ENCODE measurements at regions not wholly inside any gene's neighbourhood (a gene's known extent, or its start where the extent isn't known, plus 50 kb on each side); places are given as distances from the start of the nearest gene placed in this dataset.

DNA sequence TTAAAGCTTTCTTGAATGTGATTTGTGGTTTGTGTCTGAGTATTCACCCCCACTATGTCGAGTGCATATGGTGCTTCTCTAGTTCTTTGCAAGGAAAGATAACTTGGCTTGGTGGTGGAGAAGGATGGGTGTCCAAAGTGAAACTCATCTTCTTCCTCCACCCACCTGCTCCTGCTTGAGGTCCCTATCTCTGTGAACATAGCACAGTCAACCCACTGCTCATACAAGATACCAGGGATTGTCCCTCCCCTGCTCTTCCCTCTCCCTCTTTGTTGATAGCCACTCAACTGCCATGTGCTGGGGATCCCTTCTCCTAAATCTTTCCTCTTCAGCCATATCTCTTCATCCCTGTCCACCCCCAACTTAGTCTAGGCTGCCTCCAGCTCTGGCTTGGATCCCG lies 176.5 kb downstream of the ASCL4 start:
- BruUV-seq (replicated peaks) = no TSS peak
- Histone ChIP-seq H3K27me3 (ENCODE audit: control insufficient read depth, insufficient read depth, low read length) (no peaks in the 10 kb centered on the region), H3K4me3 (ENCODE audit: insufficient read depth, low read depth, low read length) (no peak overlapping the region), H4K5ac (ENCODE audit: low read depth, low read length) (no peak overlapping the region), H3K36me3 (ENCODE audit: control insufficient read depth, insufficient read depth, low read length) (no peaks in the 10 kb centered on the region), H4K91ac (ENCODE audit: insufficient read depth, low read depth, low read length) (no peak overlapping the region), H3K56ac (ENCODE audit: extremely low read depth, insufficient read depth, low read length) (no peak overlapping the region), H3K14ac (replicated peaks; ENCODE audit: low read depth, low read length) (no peak overlapping the region), H3K9ac (ENCODE audit: low read depth, low read length) (no peak overlapping the region), H4K20me1 (ENCODE audit: insufficient read depth, low read length) (no peaks in the 10 kb centered on the region), H2AK9ac (replicated peaks; ENCODE audit: low read depth, low read length, poor library complexity) (no peak overlapping the region), H3K9me3 (ENCODE audit: control insufficient read depth, insufficient read depth, low read length) (peaks cover 4% of the 10 kb centered on the region; the same call in 1 of the 2 replicates), H3K4ac (ENCODE audit: low read depth, low read length) (no peak overlapping the region), H3K79me1 (ENCODE audit: low read depth in 1 of 2, low read length in 2 of 2) (no peaks in the 10 kb centered on the region), H3K23ac (ENCODE audit: low read depth, low read length) (no peak overlapping the region), H2BK5ac (ENCODE audit: low read depth, low read length, poor library complexity, severe bottlenecking) (no peak overlapping the region), H3K18ac (ENCODE audit: low read depth, low read length) (no peak overlapping the region), H3K9me1 (ENCODE audit: insufficient read depth, low read length) (no peaks in the 10 kb centered on the region), H4K8ac (ENCODE audit: low read depth in 2 of 2, low read length in 2 of 2) (no peak overlapping the region), H3K4me2 (ENCODE audit: low read depth, low read length) (no peak overlapping the region), H3K27ac (ENCODE audit: insufficient read depth, low read length) (no peak overlapping the region), H2BK120ac (ENCODE audit: low read depth, low read length) (no peak overlapping the region), H2AK5ac (ENCODE audit: low read depth, low read length) (no peak overlapping the region), H2BK20ac (ENCODE audit: low read depth, low read length) (no peak overlapping the region), H3K4me1 (ENCODE audit: control insufficient read depth, insufficient read depth, low read length) (no peaks in the 10 kb centered on the region), H2BK15ac (ENCODE audit: low read depth, low read length) (no peak overlapping the region), H2AFZ (replicated peaks; ENCODE audit: low read length, poor library complexity) (no peak overlapping the region)
- POLR2A ChIA-PET (ENCODE audit: unreplicated experiment) = no interaction called here
- no peak for ATAC-seq (ENCODE audit: low read depth)
- intact Hi-C loops (cut with micrococcal nuclease) = no loop called here
- CTCF ChIA-PET = no interaction called here
- in situ Hi-C loops (cut with MboI; ENCODE audit: low sequenced_read_pairs) = no loop called here
- 57% methylated on average over 1 of the region's 2 CpGs; no CpG with 5 or more reads in 1 of the 2 experiments for WGBS, 2 experiments (ENCODE audit: extremely low coverage in 2 of 2, insufficient read length in 1 of 2)
- no peak for DNase-seq
- dilution Hi-C loops (cut with HindIII; ENCODE audit: low sequenced_read_pairs, unreplicated experiment) = no loop called here
- TF ChIP-seq RAD21 (IDR thresholded peaks at IDR 0.05; ENCODE audit: low read length) = no peak
- no peak for TF ChIP-seq USF2 (IDR thresholded peaks at IDR 0.05; ENCODE audit: low read depth, low read length)
- no peak for TF ChIP-seq POLR2A (IDR thresholded peaks at IDR 0.05; ENCODE audit: low read depth, low read length)
- no peak for TF ChIP-seq BHLHE40 (IDR thresholded peaks at IDR 0.05; ENCODE audit: low read depth, low read length)
- no peak for TF ChIP-seq CHD1 (IDR thresholded peaks at IDR 0.05; ENCODE audit: low read depth, low read length)
- TF ChIP-seq SMC3 (IDR thresholded peaks at IDR 0.05; ENCODE audit: low read depth, low read length) = no peak
- no peak for TF ChIP-seq RCOR1 (IDR thresholded peaks at IDR 0.05; ENCODE audit: insufficient replicate concordance, low read length)
- no peak for TF ChIP-seq CEBPB (IDR thresholded peaks at IDR 0.05; ENCODE audit: low read depth, low read length)

Data from IMR-90 (cell line).